Mammary epithelial cell (primary cell): ENCODE measurements at regions not wholly inside any gene's neighbourhood (a gene's known extent, or its start where the extent isn't known, plus 50 kb on each side); places are given as distances from the start of the nearest gene placed in this dataset.

Experiments used
- CTCF ChIP-seq, 2 donors: IDR thresholded peaks in 1 of 2; conservative IDR thresholded peaks in 1 of 2; 2 replicates each; pipeline ENCODE4 v1.5.1; 2011 to 2012; ENCODE audit warnings: inconsistent platforms in 2 of 2, low read length in 2 of 2, mild to moderate bottlenecking in 2 of 2, control low read depth in 1 of 2, low read depth in 1 of 2; ENCODE audit not compliant: insufficient read depth in 1 of 2; ENCODE audit errors: extremely low read depth in 1 of 2
- EZH2 ChIP-seq: IDR thresholded peaks from 2 replicates; pipeline ENCODE4 v1.6.1; 2012; ENCODE audit warnings: low read length, inconsistent platforms, borderline replicate concordance

DNA sequence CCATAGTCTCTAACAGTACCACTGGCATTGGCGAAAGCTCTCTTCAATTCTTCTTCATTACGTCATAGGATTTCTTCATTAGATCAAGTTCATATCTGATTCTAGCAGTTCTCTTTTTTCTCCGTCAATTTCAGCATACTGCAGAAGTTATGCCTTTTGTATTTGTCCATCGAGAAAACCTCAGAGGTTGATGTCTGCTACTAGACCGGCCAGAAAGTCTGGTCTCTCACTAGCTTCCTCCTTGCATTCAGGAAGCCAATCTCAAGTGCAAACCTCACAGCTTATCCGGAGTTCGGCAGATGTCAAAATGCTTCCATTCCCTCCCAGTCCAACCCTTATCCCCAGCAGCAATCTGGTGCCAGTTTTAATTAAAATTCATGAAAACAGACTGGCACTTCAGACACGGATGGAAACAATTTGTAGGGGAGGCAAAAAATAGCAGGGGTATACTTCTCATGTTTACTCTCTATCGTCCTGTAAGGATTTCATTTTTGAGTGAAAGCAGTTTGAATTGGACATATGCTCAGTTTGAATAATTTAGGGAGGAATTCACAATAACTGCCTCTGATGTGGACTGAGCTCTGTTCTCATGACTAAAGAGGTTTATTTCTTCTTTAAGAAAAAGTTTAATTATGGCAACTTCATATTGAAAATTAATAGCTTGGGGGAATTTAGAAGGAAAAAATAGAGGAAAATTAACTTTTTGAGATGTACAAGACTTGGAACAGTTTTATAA lies 56.4 kb upstream of the TMC1 start:
- no peak for TF ChIP-seq CTCF (conservative IDR thresholded peaks at IDR 0.05 in 1 of 2, IDR thresholded peaks at IDR 0.05 in 1 of 2; ENCODE audit: extremely low read depth in 1 of 2, insufficient read depth in 1 of 2, low read depth in 1 of 2, low read length in 2 of 2)
- no peak for TF ChIP-seq EZH2
